GM13976 (cell line): ENCODE measurements at regions not wholly inside any gene's neighbourhood (a gene's known extent, or its start where the extent isn't known, plus 50 kb on each side); places are given as distances from the start of the nearest gene placed in this dataset.

Source experiments
- DNase-seq: peaks from one replicate; pipeline ENCODE4 v3.0.0; 2012; ENCODE audit warnings: low spot score
- in situ Hi-C: fragments of 300-500 bp; cut with MboI; formaldehyde crosslinking; loops from one replicate; pipeline ENCODE4 v1.12.0; 2022; ENCODE audit warnings: low sequenced_read_pairs, mixed read lengths, inconsistent platforms; ENCODE audit not compliant: unreplicated experiment
- TF ChIP-seq, protein P1 (sequence below): IDR thresholded peaks from 2 replicates; pipeline ENCODE4 v1.5.1; 2012; ENCODE audit warnings: borderline replicate concordance, mild to moderate bottlenecking; ENCODE audit not compliant: insufficient read depth; ENCODE audit errors: extremely low read depth, missing control alignments, control extremely low read depth

DNA sequence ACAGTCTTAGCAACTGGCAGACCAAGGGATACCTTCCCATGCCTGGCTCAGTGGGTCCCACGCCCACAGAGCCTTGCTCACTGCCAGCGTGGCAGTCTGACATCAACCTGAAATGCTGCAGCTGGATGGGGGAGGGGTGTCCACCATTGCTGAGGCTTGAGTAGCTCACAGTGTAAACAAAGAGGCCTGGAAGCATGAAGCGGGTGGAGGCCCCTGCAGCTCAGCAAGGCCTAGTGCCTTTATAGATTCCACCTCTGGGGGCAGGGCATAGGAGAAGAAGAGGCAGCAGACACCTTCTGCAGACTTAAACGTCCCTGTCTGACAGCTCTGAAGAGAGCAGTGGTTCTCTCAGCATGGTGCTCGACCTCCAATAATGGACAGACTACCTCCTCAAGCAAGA, 263.2 kb downstream of the KIF2B start:
- in situ Hi-C loops, result no loop called here
- DNase-seq, result no peak
- TF ChIP-seq, protein P1, sequence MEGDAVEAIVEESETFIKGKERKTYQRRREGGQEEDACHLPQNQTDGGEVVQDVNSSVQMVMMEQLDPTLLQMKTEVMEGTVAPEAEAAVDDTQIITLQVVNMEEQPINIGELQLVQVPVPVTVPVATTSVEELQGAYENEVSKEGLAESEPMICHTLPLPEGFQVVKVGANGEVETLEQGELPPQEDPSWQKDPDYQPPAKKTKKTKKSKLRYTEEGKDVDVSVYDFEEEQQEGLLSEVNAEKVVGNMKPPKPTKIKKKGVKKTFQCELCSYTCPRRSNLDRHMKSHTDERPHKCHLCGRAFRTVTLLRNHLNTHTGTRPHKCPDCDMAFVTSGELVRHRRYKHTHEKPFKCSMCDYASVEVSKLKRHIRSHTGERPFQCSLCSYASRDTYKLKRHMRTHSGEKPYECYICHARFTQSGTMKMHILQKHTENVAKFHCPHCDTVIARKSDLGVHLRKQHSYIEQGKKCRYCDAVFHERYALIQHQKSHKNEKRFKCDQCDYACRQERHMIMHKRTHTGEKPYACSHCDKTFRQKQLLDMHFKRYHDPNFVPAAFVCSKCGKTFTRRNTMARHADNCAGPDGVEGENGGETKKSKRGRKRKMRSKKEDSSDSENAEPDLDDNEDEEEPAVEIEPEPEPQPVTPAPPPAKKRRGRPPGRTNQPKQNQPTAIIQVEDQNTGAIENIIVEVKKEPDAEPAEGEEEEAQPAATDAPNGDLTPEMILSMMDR, result no peak

DNA sequence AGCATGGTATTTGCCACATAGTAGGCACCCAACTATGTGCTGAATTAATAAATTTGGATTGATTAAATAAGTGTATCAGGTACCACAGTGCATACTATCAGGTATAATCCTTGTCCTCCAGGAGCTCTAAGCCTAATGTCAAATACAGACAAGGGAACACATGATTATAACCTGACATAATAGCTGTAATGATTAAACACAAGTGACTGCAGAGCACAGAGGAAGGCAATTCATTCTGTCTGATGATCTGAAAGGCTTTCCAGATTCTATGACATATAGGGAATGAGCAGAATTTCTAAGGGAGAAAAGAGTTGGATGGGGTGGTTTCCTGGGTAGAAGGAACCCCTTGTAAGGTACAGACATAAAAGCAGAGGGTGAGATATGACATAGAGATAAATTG, 273.5 kb downstream of the KIF2B start:
- TF ChIP-seq, protein P1, result no peak
- in situ Hi-C loops, result no loop called here
- no peak for DNase-seq

DNA sequence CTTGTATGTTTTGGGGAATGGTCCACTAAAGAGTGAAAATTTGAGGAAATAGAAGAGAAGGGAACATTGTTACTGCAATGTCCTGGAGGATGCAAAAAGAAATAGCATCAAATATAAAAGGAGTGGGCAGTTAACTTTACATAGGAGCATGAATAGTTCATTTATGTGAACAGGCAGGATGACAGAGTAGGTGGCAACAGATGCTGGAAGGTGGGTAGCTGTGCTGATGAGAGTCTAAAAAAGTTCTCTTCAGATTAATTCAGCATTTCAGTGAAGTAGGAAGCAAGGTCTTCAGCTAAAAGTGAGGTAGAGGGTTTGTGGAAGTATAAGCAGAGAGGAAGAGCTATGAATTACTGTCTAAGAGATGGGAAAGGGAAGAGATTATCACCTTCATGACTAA, 276.5 kb downstream of the KIF2B start:
- in situ Hi-C loops, result no loop called here
- no peak for DNase-seq
- TF ChIP-seq, protein P1, result no peak

DNA sequence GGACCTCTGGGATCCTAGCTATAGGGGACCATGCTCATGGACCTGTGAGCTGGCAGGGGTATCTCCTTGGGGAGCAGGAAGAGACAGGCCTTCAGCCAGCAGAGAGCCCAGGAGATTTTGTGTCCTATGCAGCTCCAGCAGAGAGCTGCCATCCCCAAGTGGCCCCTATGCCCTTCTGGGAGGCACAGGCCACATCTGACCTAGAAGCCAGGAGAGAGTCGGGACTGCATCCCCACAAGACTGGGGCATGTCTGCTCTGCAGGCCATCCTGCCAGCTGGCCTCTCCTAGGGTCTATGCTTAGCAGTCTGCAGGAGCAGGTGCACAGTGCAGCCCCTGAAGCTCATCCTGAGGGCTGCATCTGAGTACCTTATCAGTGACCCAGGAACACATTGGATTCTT, 279.5 kb downstream of the KIF2B start:
- in situ Hi-C loops, result no loop called here
- DNase-seq, result no peak
- TF ChIP-seq, protein P1, result no peak

DNA sequence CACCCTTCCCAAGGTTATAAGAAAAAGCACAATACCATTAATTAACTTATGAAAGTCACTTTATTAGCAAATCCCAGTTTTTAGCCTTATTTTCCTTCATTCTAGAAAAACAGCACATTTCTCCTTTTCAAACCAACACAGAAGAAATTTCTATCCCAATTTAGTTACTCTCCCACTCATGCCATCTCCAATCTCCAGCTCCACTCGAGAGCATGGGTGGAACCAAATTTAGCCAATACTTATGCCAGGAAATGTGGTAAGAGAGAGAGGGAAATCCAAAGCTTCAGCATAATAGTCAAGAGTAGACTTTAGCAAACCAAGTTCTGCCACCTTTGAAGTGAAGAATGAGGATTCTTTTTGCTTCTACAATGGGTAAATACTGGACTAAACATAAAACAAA, 288.8 kb downstream of the KIF2B start:
- no peak for DNase-seq
- in situ Hi-C loops, result no loop called here
- TF ChIP-seq, protein P1, result no peak

DNA sequence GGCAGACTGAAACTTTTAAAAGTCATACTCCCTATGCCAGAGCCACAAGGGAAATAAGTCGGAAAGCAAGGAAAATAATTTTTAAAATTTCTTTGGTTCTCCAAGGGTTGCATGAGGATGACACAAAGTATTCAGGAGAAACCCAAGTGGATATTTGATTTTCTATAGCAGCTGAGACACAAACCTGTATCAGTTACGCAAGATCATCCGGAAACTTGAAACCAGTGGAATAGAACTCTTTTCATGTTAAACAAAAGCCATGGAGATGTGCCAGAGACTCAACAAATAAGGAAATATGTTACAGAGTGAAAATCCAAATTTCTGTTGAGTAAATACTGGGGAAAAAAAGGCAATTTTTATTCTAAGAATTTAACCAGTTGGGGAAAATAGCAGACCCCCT, 294.7 kb downstream of the KIF2B start:
- in situ Hi-C loops, result no loop called here
- no peak for DNase-seq
- TF ChIP-seq, protein P1, result no peak

DNA sequence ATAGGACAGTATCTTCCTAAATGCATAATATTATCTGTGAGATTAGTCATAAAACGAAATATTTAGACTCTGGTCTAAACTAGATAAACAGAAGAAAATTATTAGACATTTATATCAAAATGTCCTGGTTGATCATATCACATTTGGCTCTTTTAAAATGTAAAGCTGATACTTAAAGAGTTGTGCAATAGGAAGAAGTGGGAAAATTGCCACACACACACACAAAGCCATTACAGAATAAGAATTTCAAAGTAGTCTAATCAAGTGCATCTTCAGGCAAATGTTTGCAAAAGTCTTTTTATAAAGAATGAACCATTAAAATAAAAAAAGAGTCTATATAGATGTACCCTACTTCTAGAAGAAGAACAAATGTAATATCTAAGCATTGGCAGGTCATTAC, 301.7 kb downstream of the KIF2B start:
- no peak for DNase-seq
- in situ Hi-C loops, result no loop called here
- TF ChIP-seq, protein P1, result no peak
